HG02970 (cell line): ENCODE measurements at regions not wholly inside any gene's neighbourhood (a gene's known extent, or its start where the extent isn't known, plus 50 kb on each side); places are given as distances from the start of the nearest gene placed in this dataset.

ENCODE experiments used
- ATAC-seq: cut with Tn5 transposase; IDR thresholded peaks from one replicate; pipeline ENCODE4 v1.9.1; 2021; ENCODE audit warnings: mild to moderate bottlenecking, moderate library complexity, moderate number of reproducible peaks; ENCODE audit not compliant: unreplicated experiment, low FRiP score

DNA sequence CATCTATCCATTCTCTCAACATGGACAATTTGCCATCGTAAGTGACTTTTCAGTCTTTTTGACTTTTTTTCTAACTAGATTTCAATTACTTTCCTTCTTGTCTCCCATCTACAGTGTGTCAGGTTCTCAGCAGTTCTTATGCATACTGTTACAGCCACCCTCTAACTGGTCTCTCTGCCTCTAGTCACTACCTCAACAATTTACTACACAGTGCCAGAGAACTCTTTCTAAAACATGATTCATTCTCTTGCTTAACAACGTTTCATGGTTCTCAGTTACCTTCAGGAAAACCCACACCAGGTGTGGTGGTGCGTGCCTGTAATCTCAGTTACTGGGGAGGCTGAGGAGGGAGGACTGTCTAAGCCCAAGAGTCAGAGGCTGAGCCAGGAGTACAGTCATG lies 95.4 kb downstream of the DIPK2A start:
- no peak for ATAC-seq

DNA sequence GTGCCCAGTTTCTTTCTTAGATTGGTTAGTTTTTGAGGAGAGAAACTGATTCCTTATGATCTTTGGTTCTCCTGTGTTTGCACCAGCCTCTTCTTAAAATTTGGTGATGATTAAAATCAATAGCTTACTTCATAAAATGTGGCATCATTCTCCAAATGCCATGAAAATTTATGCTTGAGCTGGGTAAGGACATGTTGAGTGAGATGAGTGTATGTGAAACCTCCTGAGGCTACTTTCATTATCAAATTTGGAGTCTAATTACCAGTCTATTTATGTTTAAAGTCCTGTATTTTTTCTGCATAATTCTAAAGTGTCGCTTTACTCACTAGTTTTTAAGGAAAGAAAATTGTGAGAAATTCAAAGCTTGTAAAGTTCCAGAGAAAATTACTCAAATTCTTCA lies 102.1 kb downstream of the DIPK2A start:
- ATAC-seq = no peak

- no peak for ATAC-seq
Observed at GRCh38 chr3:144079634-144080033, 108.0 kb downstream of the DIPK2A start.

DNA sequence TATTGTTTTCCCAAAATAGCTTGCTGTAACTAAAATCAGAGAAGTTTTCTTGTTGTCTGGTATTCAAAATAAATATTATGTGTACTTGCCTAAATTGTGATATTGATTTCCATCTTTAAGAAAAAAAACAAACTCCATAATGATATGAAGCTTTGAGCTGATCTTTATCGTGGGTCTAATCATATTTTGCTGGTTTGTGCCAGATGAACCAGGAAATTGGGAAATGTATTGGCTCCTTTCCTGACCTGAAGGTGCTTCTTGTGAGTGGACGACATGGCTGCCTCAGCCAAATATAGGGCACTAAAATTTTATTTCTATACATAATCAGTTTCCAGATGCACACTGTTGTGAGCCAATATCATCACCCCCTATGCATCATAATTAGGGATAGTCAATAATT lies 113.3 kb downstream of the DIPK2A start:
- no peak for ATAC-seq

DNA sequence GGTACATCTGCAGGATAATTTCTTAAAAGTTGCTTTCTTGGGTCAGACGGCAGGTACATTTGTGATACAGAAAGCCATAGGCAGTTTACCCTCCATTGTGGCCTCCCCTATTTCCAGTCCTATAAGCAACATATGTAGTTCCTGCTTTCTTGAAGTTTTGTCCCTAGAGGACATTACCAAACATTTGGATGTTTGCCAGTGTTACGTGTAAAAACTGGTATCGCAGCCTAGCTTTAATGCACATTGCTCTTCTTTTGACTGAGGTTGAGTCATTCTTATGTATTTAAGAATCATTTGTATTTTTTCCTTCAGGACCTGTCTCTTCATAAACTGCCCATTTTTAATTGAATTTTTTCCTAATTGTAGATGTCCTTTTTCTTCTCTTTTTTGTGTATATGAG lies 114.3 kb downstream of the DIPK2A start:
- no peak for ATAC-seq

- no peak for ATAC-seq
Observed at GRCh38 chr3:144096016-144096415, 124.4 kb downstream of the DIPK2A start.

DNA sequence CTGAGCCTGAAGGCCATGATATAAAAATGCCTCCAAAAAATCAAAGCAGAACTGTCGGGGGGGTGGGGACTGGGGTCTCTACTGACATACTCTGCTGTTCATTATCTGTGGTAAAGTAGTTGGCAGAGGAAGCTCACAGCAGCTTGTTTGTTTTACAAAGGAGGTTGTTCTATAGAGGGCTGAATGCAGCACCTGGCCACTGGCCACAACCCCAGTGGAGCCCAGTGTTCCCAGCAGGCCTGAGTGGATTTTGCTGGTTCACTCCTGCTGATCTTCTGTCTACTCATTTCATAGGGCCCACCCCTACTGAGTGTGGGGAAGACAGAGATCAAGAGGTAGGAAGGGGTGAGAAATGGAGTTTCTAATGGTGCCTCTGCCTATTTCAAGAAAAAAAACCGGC lies 125.5 kb downstream of the DIPK2A start:
- ATAC-seq = no peak

GRCh38 chr3:144098691-144099090 lies 127.1 kb downstream of the DIPK2A start:
- ATAC-seq = no peak

GRCh38 chr3:144102421-144102820 lies 130.8 kb downstream of the DIPK2A start:
- no peak for ATAC-seq

GRCh38 chr3:144104186-144104585 lies 132.6 kb downstream of the DIPK2A start:
- no peak for ATAC-seq

DNA sequence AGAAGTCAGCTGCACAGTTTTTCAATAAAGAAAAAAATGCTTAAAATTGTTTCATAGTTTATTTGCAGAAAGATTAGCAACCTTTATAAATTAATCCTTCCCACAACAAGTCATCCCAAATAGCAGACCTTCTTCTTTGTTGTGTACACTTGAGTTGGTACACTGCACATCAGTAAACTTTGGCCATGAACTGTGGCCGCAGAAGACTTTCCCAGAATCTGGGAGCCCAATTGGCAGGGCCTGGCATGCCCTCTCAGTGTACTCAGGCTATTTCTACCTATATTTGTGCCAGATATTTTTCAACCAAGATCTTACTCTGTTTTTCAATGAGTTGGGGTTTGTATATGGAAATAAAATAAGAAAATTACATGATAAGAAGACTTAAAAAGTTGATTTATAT lies 133.1 kb downstream of the DIPK2A start:
- ATAC-seq = no peak

GRCh38 chr3:144105542-144105941 lies 133.9 kb downstream of the DIPK2A start:
- ATAC-seq = no peak

- ATAC-seq = no peak
Observed at GRCh38 chr3:144106970-144107369, 135.3 kb downstream of the DIPK2A start.

GRCh38 chr3:144107923-144108322 lies 136.3 kb downstream of the DIPK2A start:
- no peak for ATAC-seq

GRCh38 chr3:144109944-144110343 lies 138.3 kb downstream of the DIPK2A start:
- ATAC-seq = peak; percentile 85

DNA sequence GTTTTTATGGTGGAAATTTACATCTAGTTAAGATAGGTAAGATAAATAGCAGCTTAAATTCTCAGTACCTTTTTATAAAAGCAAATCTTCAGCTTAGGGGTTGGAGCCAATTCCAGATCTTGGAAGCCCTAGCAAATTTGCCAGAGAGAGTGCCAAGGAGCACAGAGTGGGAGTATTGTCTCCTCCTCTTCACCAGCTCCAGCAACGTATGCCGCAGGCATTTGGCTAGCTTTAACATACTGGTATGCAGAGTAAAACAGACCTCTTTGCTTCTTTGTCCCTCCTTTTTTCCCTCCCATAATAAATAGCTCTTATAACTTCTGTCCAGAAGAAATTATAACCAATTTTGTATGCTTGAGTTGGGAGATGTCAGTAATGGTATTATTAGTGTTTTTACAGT lies 140.4 kb downstream of the DIPK2A start:
- no peak for ATAC-seq

DNA sequence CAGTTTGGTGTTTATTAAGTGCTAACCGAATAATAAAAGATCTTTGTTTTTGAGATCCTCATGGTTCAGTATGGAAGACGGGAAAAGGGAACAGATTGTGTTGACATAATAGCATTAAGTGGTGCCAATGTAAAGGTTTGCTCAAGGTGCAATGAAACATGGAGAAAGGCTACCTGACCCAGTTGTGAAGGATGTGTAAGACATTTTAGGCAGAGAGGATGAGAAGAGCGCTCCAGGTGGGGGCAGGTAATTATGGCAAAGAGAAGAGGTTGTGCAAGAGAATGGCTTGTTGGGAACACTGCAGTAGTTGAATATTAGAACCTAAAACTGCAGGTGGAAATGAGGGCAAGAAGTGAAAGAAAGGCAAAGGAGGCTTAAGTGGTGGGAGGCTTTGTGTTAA lies 140.8 kb downstream of the DIPK2A start:
- ATAC-seq = no peak

DNA sequence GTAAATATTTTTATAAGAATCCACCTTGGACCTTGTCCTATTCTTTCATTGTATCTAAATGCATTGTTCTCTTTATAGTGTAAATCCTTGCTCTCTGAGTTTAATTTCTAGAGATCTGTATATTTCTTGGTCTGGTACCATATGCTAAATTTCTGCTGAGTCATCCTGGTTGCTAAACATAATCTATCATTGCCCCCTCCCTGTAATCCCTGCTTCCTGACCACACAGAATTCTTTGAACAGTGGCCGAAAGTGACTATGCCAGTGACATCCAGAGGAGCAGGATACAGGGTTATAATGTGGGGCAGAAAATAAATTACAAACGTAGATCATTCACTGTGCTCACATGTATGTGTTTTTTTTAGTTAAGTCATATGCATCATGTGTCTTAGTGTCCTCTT lies 143.1 kb downstream of the DIPK2A start:
- ATAC-seq = no peak

GRCh38 chr3:144119633-144120032 lies 148.0 kb downstream of the DIPK2A start:
- no peak for ATAC-seq

DNA sequence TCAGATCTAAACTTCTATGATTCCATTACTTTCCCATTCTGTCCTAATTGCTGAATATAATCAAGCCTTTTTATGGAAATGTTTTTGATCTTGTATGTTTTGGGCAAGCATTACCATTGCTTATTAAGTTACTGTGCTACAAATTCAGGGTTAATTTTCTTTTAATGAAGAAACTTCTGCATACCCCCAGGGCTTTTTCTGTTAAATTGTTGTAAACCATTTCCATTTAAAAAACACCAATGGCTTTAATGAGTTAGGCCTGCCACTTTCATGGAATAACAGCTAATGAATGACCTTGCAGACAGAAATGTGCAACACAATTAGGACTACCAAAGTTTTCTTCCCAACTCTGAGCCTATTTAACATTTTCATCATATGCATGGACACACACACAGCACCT lies 150.0 kb downstream of the DIPK2A start:
- ATAC-seq = no peak

- no peak for ATAC-seq
Observed at GRCh38 chr3:144127014-144127413, 155.4 kb downstream of the DIPK2A start.

GRCh38 chr3:144127700-144128099 lies 156.1 kb downstream of the DIPK2A start:
- ATAC-seq = no peak

GRCh38 chr3:144128108-144128892 lies 156.7 kb downstream of the DIPK2A start:
- ATAC-seq = peak; percentile 96
